GM23248 (cell line): ENCODE measurements at regions not wholly inside any gene's neighbourhood (a gene's known extent, or its start where the extent isn't known, plus 50 kb on each side); places are given as distances from the start of the nearest gene placed in this dataset.

Experiments
- DNase-seq: peaks from one replicate; pipeline ENCODE4 v3.0.0-alpha.2; 2015
- H2AFZ ChIP-seq: fragments of 200-600 bp; sonication (generic); 2 replicates; pipeline ENCODE4 v1.6.1; 2016; ENCODE audit warnings: antibody characterized with exemption
- H3F3A ChIP-seq: fragments of 200-600 bp; sonication (generic); 2 replicates; pipeline ENCODE4 v1.6.1; 2016; ENCODE audit warnings: mild to moderate bottlenecking, antibody characterized with exemption, mixed run types; ENCODE audit not compliant: insufficient read depth
- H3K27ac ChIP-seq: fragments of 200-600 bp; sonication (generic); 2 replicates; pipeline ENCODE4 v1.5.1; 2016; ENCODE audit warnings: mild to moderate bottlenecking
- H3K27me3 ChIP-seq: fragments of 200-600 bp; sonication (generic); replicated peaks from 2 replicates; pipeline ENCODE4 v1.6.1; 2016; ENCODE audit warnings: mild to moderate bottlenecking; ENCODE audit not compliant: insufficient read depth
- H3K36me3 ChIP-seq: fragments of 200-600 bp; sonication (generic); 2 replicates; pipeline ENCODE4 v1.6.1; 2016; ENCODE audit warnings: low read depth, mild to moderate bottlenecking
- H3K4me1 ChIP-seq: fragments of 200-600 bp; sonication (generic); 2 replicates; pipeline ENCODE4 v1.6.1; 2016; ENCODE audit warnings: mild to moderate bottlenecking; ENCODE audit not compliant: insufficient read depth
- H3K4me2 ChIP-seq: fragments of 200-600 bp; sonication (generic); one replicate; pipeline ENCODE4 v1.6.1; 2016; ENCODE audit warnings: mild to moderate bottlenecking; ENCODE audit not compliant: unreplicated experiment
- H3K4me3 ChIP-seq: fragments of 200-600 bp; sonication (generic); 2 replicates; pipeline ENCODE4 v1.5.1; 2016; ENCODE audit warnings: mild to moderate bottlenecking
- H3K79me2 ChIP-seq: fragments of 200-600 bp; sonication (generic); 2 replicates; pipeline ENCODE4 v1.6.1; 2016; ENCODE audit warnings: mild to moderate bottlenecking; ENCODE audit not compliant: insufficient read depth
- H3K9ac ChIP-seq: fragments of 200-600 bp; sonication (generic); 2 replicates; pipeline ENCODE4 v1.6.1; 2016; ENCODE audit warnings: mild to moderate bottlenecking
- H3K9me2 ChIP-seq: fragments of 200-600 bp; sonication (generic); 2 replicates; pipeline ENCODE4 v1.6.1; 2016; ENCODE audit warnings: mixed run types, mild to moderate bottlenecking, moderate library complexity; ENCODE audit not compliant: insufficient read depth
- H3K9me3 ChIP-seq: fragments of 200-600 bp; sonication (generic); one replicate; pipeline ENCODE4 v1.6.1; 2017; ENCODE audit warnings: low read depth
- H4K20me1 ChIP-seq: fragments of 200-600 bp; sonication (generic); 2 replicates; pipeline ENCODE4 v1.6.0; 2016; ENCODE audit not compliant: insufficient read depth
- EZH2 ChIP-seq: fragments of 200-600 bp; sonication (generic); IDR thresholded peaks from 2 replicates; pipeline ENCODE4 v1.6.1; 2018; ENCODE audit warnings: antibody characterized with exemption, mild to moderate bottlenecking; ENCODE audit not compliant: insufficient read depth, poor library complexity, severe bottlenecking
- EZH2phosphoT487 ChIP-seq: fragments of 200-600 bp; sonication (generic); IDR thresholded peaks from 2 replicates; pipeline ENCODE4 v1.6.1; 2018; ENCODE audit warnings: antibody characterized with exemption, moderate library complexity, mild to moderate bottlenecking, low read depth; ENCODE audit not compliant: insufficient read depth
- WGBS, 2 experiments: methylation state at CpG; one replicate each; pipeline ENCODE4 v1.1.6; 2015 to 2017; ENCODE audit warnings: low lambda C conversion rate in 2 of 2, low coverage in 1 of 2; ENCODE audit errors: missing lambda C conversion rate in 2 of 2; 5-methylcytosine and 5-hydroxymethylcytosine counted together
- in situ Hi-C: fragments of 300-500 bp; cut with MboI; formaldehyde crosslinking; loops from 2 replicates; pipeline ENCODE4 v1.15.0; 2020

DNA sequence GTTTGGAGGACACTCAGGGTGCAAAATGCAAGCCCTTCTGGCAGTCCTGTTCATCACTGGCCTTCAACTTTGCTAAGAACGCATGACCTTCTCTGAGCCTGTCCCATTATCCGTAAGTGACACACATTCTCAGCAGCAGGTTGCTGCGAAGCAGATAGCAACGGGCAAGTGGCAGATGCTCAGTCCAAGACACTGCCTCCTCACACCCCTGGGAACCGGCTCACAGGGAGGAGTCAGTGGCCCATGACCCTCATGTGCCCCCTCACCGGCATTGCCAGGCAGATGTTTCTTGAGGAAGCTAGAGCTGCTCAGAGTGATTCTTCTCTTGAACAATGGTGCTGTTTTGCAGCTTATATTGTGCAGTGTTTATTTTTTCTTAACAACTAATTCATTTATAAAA, 737.2 kb upstream of the HS6ST1 start:
- no peaks in the 10 kb centered on the region for H3K4me1 ChIP-seq
- H3K79me2 ChIP-seq, result no peaks in the 10 kb centered on the region
- no peak overlapping the region for H3K4me2 ChIP-seq
- no peak for DNase-seq
- H3K4me3 ChIP-seq, result no peak overlapping the region
- no peaks in the 10 kb centered on the region for H3K27me3 ChIP-seq
- H3K36me3 ChIP-seq, result no peaks in the 10 kb centered on the region
- no peak overlapping the region for H3K27ac ChIP-seq
- TF ChIP-seq EZH2, result no peak
- TF ChIP-seq EZH2phosphoT487, result no peak
- no peak overlapping the region for H2AFZ ChIP-seq
- H3K9me3 ChIP-seq, result no peaks in the 10 kb centered on the region
- no peaks in the 10 kb centered on the region for H3K9me2 ChIP-seq
- no peaks in the 10 kb centered on the region for H3F3A ChIP-seq
- H4K20me1 ChIP-seq, result no peaks in the 10 kb centered on the region
- in situ Hi-C loops, result no loop called here
- H3K9ac ChIP-seq, result no peak overlapping the region
- WGBS, 2 experiments, result 43 to 54% methylated on average over 6 of the region's 6 CpGs

DNA sequence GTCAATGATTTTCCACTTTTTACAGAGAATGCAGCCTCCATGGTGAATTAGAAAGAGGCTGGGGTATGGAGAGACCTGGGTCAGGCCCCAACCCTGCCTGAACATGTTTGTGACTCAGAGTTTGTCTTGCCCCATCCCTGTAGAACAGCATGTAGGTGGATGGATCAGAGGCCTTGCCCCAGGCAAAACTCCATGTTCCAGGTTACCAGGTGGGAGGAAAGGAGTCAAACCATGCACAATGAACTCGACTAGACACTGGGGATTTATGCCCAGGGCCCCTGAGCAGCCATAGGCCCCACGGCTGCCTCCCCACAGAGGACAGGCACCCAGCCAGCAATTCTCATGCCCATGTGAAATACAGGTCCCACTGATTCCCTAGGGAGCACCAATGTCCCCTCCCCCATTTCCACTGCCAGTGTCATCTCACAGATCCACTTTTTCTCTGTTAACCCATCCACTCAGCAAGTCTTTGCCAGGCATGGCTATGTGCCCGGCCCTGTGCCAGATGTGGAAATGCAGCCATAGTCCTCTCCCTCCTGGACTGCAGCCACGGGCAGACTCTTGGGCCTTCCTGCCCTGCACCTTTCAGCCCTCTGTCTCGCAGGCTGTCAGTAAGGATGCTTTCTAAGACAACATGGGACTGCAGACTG, 737.8 kb upstream of the HS6ST1 start:
- H3K27me3 ChIP-seq, result no peaks in the 10 kb centered on the region
- TF ChIP-seq EZH2 (no peak), EZH2phosphoT487 (no peak)
- no peaks in the 10 kb centered on the region for H3K36me3 ChIP-seq
- no peaks in the 10 kb centered on the region for H3K4me1 ChIP-seq
- H3K9me3 ChIP-seq, result no peaks in the 10 kb centered on the region
- H3K4me3 ChIP-seq, result no peak overlapping the region
- no peaks in the 10 kb centered on the region for H4K20me1 ChIP-seq
- no peaks in the 10 kb centered on the region for H3K79me2 ChIP-seq
- H3K9ac ChIP-seq, result no peak overlapping the region
- no peak for DNase-seq
- H3K4me2 ChIP-seq, result no peak overlapping the region
- 9 to 15% methylated on average over 5 of the region's 5 CpGs for WGBS, 2 experiments
- H2AFZ ChIP-seq, result no peak overlapping the region
- no peaks in the 10 kb centered on the region for H3K9me2 ChIP-seq
- no peak overlapping the region for H3K27ac ChIP-seq
- no peaks in the 10 kb centered on the region for H3F3A ChIP-seq
- in situ Hi-C loops, result no loop called here

DNA sequence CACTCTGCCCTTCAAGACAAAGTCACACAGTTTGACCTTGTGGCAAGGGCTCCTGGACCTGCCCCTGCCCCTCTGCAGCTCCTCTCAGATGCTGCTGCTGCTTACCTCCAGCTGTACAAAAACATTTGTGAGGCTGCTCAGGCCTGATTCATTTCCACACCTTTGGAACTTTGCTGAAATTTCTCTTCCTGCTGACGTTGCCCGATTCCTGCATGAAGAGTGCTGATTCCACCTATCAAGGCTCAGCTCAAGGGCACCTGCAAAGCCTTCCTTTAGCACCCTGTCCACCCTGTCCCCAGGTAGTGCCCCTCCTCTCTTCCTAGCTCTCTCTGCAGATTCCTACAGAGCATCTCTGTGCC, 738.3 kb upstream of the HS6ST1 start:
- no peaks in the 10 kb centered on the region for H3K79me2 ChIP-seq
- H3K9ac ChIP-seq, result no peak overlapping the region
- H3K4me3 ChIP-seq, result no peak overlapping the region
- H3K4me2 ChIP-seq, result no peak overlapping the region
- H3K36me3 ChIP-seq, result no peaks in the 10 kb centered on the region
- no peak overlapping the region for H3K27ac ChIP-seq
- H3K27me3 ChIP-seq, result no peaks in the 10 kb centered on the region
- no peak overlapping the region for H2AFZ ChIP-seq
- in situ Hi-C loops, result no loop called here
- H3K9me2 ChIP-seq, result no peaks in the 10 kb centered on the region
- H4K20me1 ChIP-seq, result no peaks in the 10 kb centered on the region
- TF ChIP-seq EZH2phosphoT487 (no peak), EZH2 (no peak)
- H3K4me1 ChIP-seq, result no peaks in the 10 kb centered on the region
- no peaks in the 10 kb centered on the region for H3F3A ChIP-seq
- WGBS, 2 experiments, result 35 to 42% methylated on average over 2 of the region's 2 CpGs
- no peaks in the 10 kb centered on the region for H3K9me3 ChIP-seq
- no peak for DNase-seq

DNA sequence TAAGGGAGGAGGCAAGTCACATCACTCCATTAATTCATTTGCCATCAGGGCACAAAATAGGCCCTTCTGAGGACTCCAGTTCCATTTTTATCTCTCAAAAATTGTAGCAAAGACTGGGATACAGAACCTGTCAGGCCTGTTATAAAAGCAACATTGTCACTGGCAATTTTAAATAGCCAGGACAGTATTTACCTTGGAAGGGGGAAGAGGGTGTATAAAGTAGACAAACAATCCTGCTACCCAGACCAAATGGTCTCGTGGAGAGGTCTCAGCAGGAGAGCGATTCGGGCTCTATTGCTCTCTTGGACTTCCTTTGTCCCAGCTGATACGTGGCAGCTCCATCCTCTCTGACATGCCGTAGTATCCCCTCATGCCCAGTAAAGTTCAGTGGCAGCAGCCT, 740.3 kb upstream of the HS6ST1 start:
- TF ChIP-seq EZH2phosphoT487 (no peak), EZH2 (no peak)
- H2AFZ ChIP-seq, result no peak overlapping the region
- DNase-seq, result no peak
- in situ Hi-C loops, result no loop called here
- no peaks in the 10 kb centered on the region for H3F3A ChIP-seq
- H3K9me2 ChIP-seq, result no peaks in the 10 kb centered on the region
- no peak overlapping the region for H3K4me3 ChIP-seq
- H3K9ac ChIP-seq, result no peak overlapping the region
- H3K36me3 ChIP-seq, result no peaks in the 10 kb centered on the region
- H3K9me3 ChIP-seq, result no peaks in the 10 kb centered on the region
- 21 to 35% methylated on average over 5 of the region's 5 CpGs for WGBS, 2 experiments
- H4K20me1 ChIP-seq, result no peaks in the 10 kb centered on the region
- H3K4me2 ChIP-seq, result no peak overlapping the region
- H3K4me1 ChIP-seq, result no peaks in the 10 kb centered on the region
- no peak overlapping the region for H3K27ac ChIP-seq
- H3K79me2 ChIP-seq, result no peaks in the 10 kb centered on the region
- H3K27me3 ChIP-seq, result no peaks in the 10 kb centered on the region

DNA sequence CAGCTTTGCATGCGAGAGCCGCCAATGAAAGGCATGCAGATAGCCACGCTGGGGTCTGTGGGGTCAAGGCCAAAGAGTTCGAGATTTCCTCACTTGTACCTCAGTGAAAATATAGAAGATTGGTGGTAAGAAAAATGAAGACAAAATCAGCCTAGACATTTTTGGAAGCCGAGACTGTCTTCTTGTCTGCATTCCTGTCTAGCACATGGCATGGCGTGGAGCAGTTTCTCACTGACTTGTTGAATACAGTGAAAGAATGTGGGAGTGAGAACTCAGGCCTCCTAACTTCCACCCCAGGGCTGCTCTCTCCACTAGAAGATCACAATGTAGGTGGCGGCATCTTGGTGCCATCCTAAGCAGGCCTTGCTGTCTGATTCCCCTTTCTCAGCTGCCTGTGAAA, 740.8 kb upstream of the HS6ST1 start:
- Histone ChIP-seq H3F3A (no peaks in the 10 kb centered on the region), H3K27ac (no peak overlapping the region), H3K9me3 (no peaks in the 10 kb centered on the region), H2AFZ (no peak overlapping the region), H3K4me3 (no peak overlapping the region), H4K20me1 (no peaks in the 10 kb centered on the region), H3K4me2 (no peak overlapping the region), H3K9ac (no peak overlapping the region), H3K4me1 (no peaks in the 10 kb centered on the region), H3K36me3 (no peaks in the 10 kb centered on the region), H3K27me3 (no peaks in the 10 kb centered on the region), H3K9me2 (no peaks in the 10 kb centered on the region), H3K79me2 (no peaks in the 10 kb centered on the region)
- in situ Hi-C loops, result no loop called here
- no peak for DNase-seq
- WGBS, 2 experiments, result 20 to 24% methylated on average over 7 of the region's 7 CpGs
- TF ChIP-seq EZH2phosphoT487, result no peak
- no peak for TF ChIP-seq EZH2
